Activated CD8-positive, alpha-beta memory T cell treated with anti-CD3 and anti-CD28 coated beads, Interleukin-2, amount 10 ng/mL, durations not matched to agents 7 days and 5 days (primary cell): ENCODE measurements at regions not wholly inside any gene's neighbourhood (a gene's known extent, or its start where the extent isn't known, plus 50 kb on each side); places are given as distances from the start of the nearest gene placed in this dataset.

ENCODE experiments used
- ATAC-seq: fragments of 150-1000 bp; cut with Tn5 transposase; one replicate; pipeline ENCODE4 v1.10.0; 2021; ENCODE audit warnings: moderate library complexity
- CTCF ChIA-PET: fragments of 350-600 bp; sonication (Branson Sonifier 250); formaldehyde crosslinking; loops from one replicate; lab custom pipeline; 2021; ENCODE audit warnings: antibody characterized with exemption; lab: Charles Lee
- DNase-seq: peaks from one replicate; pipeline ENCODE4 v3.0.0-alpha.2; 2020
- H3K27ac Mint-ChIP-seq: one replicate; pipeline ENCODE4 v1.8.0; 2021; ENCODE audit warnings: mild to moderate bottlenecking, mixed read lengths
- H3K27me3 Mint-ChIP-seq: one replicate; pipeline ENCODE4 v1.8.0; 2021; ENCODE audit warnings: mixed read lengths
- H3K36me3 Mint-ChIP-seq: one replicate; pipeline ENCODE4 v1.8.0; 2021; ENCODE audit warnings: mild to moderate bottlenecking, mixed read lengths
- H3K4me1 Mint-ChIP-seq: one replicate; pipeline ENCODE4 v1.8.0; 2021; ENCODE audit warnings: mixed read lengths
- H3K4me3 Mint-ChIP-seq: one replicate; pipeline ENCODE4 v1.8.0; 2021; ENCODE audit warnings: mild to moderate bottlenecking, moderate library complexity, mixed read lengths
- H3K9me3 Mint-ChIP-seq: one replicate; pipeline ENCODE4 v1.8.0; 2022; ENCODE audit warnings: low read depth, mixed read lengths

DNA sequence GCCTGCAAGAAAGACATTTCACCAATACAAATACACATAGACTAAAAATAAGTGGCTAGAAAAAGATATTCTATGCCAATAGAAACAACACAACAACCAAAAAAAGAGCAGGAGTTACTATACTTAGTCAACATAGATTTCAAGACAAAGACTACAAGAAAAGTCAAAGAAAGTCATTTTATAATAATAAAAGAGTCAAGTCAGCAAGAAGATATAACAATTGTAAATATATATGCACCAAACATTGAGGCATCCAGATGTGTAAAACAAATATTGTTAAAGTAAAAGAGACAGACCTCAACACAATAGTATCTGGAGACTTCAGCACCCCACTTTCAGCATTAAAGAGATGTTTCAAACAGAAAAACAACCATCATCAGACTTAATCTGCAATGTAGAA lies 104.6 kb downstream of the AMY1C start:
- ATAC-seq (no peak), DNase-seq (no peak)
- Mint-ChIP-seq H3K9me3 (peaks cover 19% of the 10 kb centered on the region), H3K27me3 (no peaks in the 10 kb centered on the region), H3K27ac (no peak overlapping the region), H3K4me3 (no peak overlapping the region), H3K4me1 (no peaks in the 10 kb centered on the region), H3K36me3 (no peaks in the 10 kb centered on the region)
- CTCF ChIA-PET, result no interaction called here

- H3K27me3 Mint-ChIP-seq, result no peaks in the 10 kb centered on the region
- no peak for ATAC-seq
- no peak for DNase-seq
- H3K9me3 Mint-ChIP-seq, result peaks cover 17% of the 10 kb centered on the region
- CTCF ChIA-PET, result no interaction called here
- H3K4me3 Mint-ChIP-seq, result no peak overlapping the region
- H3K4me1 Mint-ChIP-seq, result no peaks in the 10 kb centered on the region
- no peaks in the 10 kb centered on the region for H3K36me3 Mint-ChIP-seq
- H3K27ac Mint-ChIP-seq, result no peak overlapping the region
Observed at GRCh38 chr1:103859721-103860120, 110.0 kb downstream of the AMY1C start.

DNA sequence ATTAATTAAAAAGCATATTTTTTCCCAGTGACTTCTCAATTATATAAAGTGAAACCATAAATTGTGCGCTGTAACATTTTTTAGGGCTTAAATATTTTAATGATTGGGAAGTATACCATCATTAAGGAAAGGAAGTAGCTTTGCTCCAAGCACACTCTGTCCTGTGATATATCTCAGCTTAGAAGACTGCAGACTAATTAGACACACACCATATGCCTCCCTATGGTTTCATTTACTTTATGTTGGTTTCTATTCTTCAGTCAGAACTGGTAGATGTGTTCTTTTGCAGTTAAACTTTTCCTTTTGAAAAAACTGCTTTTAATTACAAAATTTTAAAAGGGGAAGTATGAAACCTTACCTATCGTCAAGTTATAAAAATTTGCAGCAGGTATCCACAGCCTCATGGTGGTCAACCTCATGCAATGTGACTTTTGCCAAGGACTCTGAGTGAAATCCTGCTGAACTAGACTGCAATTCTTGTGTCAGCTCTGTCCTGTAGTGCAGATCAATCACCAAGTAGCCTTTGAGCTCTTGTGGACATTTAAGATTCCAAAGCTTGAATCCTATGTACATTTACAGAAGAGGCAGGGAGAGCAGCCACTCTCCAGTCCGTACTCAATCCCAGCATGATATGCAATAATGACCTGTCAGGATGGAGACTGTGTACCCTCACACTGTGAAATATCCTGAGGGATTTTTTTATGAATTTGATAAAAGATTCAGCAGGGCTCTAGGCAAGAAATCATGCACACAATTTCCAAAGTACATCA lies 149.1 kb downstream of the AMY1C start:
- Mint-ChIP-seq H3K9me3 (peaks cover 10% of the 10 kb centered on the region), H3K4me1 (no peaks in the 10 kb centered on the region), H3K27me3 (no peaks in the 10 kb centered on the region), H3K4me3 (no peak overlapping the region), H3K36me3 (no peaks in the 10 kb centered on the region), H3K27ac (no peak overlapping the region)
- no peak for ATAC-seq
- no peak for DNase-seq
- CTCF ChIA-PET, result no interaction called here

GRCh38 chr1:103900005-103900404 lies 150.3 kb downstream of the AMY1C start:
- Mint-ChIP-seq H3K4me3 (no peak overlapping the region), H3K27ac (no peak overlapping the region), H3K9me3 (peaks cover 9% of the 10 kb centered on the region), H3K27me3 (no peaks in the 10 kb centered on the region), H3K36me3 (no peaks in the 10 kb centered on the region), H3K4me1 (no peaks in the 10 kb centered on the region)
- CTCF ChIA-PET, result no interaction called here
- DNase-seq (no peak), ATAC-seq (no peak)

- H3K4me3 Mint-ChIP-seq, result no peak overlapping the region
- H3K27me3 Mint-ChIP-seq, result no peaks in the 10 kb centered on the region
- no peaks in the 10 kb centered on the region for H3K4me1 Mint-ChIP-seq
- CTCF ChIA-PET, result no interaction called here
- H3K27ac Mint-ChIP-seq, result no peak overlapping the region
- no peaks in the 10 kb centered on the region for H3K36me3 Mint-ChIP-seq
- peaks cover 9% of the 10 kb centered on the region for H3K9me3 Mint-ChIP-seq
- ATAC-seq, result no peak
- no peak for DNase-seq
Observed at GRCh38 chr1:103901072-103901471, 151.4 kb downstream of the AMY1C start.

DNA sequence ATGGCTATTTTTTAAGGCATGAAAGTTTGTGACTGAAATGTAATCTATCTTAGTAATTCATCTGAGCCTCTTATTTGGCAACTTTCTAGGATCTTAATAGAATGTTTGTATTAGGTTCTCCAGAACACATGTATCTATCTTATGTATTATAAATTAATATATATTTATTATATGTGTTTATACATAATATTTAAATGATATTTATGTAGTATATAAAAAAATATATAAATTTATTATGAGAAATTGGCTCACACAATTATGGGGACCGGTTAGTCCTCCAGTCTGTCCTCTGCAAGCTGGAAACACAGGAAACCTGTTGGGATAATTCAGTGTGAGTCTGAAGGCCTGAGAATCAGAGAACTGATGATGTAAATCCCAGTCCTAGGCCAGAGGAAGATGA lies 155.7 kb downstream of the AMY1C start:
- Mint-ChIP-seq H3K27me3 (no peaks in the 10 kb centered on the region), H3K4me1 (no peaks in the 10 kb centered on the region), H3K9me3 (peaks cover 15% of the 10 kb centered on the region), H3K27ac (no peak overlapping the region), H3K4me3 (no peak overlapping the region), H3K36me3 (no peaks in the 10 kb centered on the region)
- DNase-seq, result no peak
- no peak for ATAC-seq
- CTCF ChIA-PET, result no interaction called here

DNA sequence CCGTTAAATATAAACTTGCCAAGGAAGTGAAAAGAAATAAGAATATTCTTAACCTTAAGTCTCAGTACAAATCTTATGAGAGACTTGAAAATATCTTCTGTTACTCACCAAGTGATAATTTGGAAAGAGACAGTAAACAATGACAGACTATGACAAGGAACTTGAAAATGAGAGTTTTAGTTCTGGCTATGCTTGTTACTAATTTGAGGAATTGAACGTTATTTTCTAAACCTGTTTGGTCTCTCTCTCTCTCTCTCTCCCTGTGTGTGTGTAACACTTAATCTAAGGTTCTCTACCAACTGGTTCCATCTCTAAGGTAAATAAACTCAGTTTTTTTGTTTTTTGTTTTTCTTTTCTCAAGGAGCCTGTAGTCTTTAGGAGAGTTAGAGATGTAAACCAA lies 161.8 kb downstream of the AMY1C start:
- H3K27ac Mint-ChIP-seq, result no peak overlapping the region
- ATAC-seq (no peak), DNase-seq (no peak)
- H3K4me3 Mint-ChIP-seq, result no peak overlapping the region
- no peaks in the 10 kb centered on the region for H3K27me3 Mint-ChIP-seq
- no peaks in the 10 kb centered on the region for H3K4me1 Mint-ChIP-seq
- H3K36me3 Mint-ChIP-seq, result no peaks in the 10 kb centered on the region
- H3K9me3 Mint-ChIP-seq, result peaks cover 6% of the 10 kb centered on the region
- CTCF ChIA-PET, result no interaction called here

- CTCF ChIA-PET, result no interaction called here
- Mint-ChIP-seq H3K27me3 (no peaks in the 10 kb centered on the region), H3K27ac (no peak overlapping the region), H3K4me3 (no peak overlapping the region), H3K36me3 (no peaks in the 10 kb centered on the region), H3K4me1 (no peaks in the 10 kb centered on the region), H3K9me3 (peaks cover 10% of the 10 kb centered on the region)
- ATAC-seq, result no peak
- no peak for DNase-seq
Observed at GRCh38 chr1:103917795-103918194, 168.1 kb downstream of the AMY1C start.

DNA sequence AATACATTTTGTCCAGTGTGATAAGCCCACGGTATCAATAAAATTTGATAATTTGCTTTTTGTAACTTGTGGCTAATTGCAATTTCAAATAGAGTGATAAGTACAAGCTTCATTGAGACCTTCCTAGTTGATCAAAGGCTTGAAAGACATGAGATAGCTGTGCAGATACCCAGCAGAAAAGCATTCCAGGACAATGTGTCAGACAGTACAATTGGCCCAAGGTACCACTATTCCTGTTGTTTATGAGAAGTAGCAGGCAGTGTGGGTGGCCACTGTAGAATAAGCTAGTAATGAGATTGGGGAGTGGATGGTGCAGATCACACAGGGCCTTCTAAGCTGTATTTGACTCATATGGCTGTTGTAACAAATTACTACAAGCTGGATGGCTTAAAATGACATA lies 182.2 kb downstream of the AMY1C start:
- Mint-ChIP-seq H3K9me3 (peaks cover 11% of the 10 kb centered on the region), H3K36me3 (no peaks in the 10 kb centered on the region), H3K4me3 (no peak overlapping the region), H3K27ac (no peak overlapping the region), H3K4me1 (no peaks in the 10 kb centered on the region), H3K27me3 (no peaks in the 10 kb centered on the region)
- DNase-seq, result no peak
- no peak for ATAC-seq
- CTCF ChIA-PET, result no interaction called here

GRCh38 chr1:103937763-103938357 lies 188.2 kb downstream of the AMY1C start:
- H3K4me3 Mint-ChIP-seq, result no peak overlapping the region
- H3K4me1 Mint-ChIP-seq, result no peaks in the 10 kb centered on the region
- peaks cover 4% of the 10 kb centered on the region for H3K9me3 Mint-ChIP-seq
- ATAC-seq (no peak), DNase-seq (no peak)
- H3K27me3 Mint-ChIP-seq, result no peaks in the 10 kb centered on the region
- CTCF ChIA-PET, result no interaction called here
- H3K36me3 Mint-ChIP-seq, result no peaks in the 10 kb centered on the region
- H3K27ac Mint-ChIP-seq, result no peak overlapping the region

DNA sequence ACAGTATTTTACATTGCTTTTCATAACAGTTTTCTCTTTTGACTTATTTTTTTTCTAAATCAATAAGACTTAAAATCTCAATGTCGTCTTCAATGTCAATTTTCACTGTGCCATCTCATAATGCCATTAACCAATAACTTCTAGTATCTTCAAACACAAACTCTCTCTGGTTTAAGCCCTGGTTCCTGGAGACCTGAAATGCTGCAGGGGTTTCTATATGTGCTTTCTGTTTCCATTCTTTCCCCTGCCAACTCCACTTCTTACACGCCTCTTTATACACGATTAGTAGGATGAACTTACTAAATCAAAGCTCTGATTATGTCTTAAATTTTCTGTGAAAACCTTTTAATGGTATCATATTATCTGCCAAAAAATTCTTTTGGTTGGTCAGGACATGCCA lies 191.4 kb downstream of the AMY1C start:
- Mint-ChIP-seq H3K9me3 (no peaks in the 10 kb centered on the region), H3K4me3 (no peak overlapping the region), H3K36me3 (no peaks in the 10 kb centered on the region), H3K27me3 (no peaks in the 10 kb centered on the region), H3K27ac (no peak overlapping the region), H3K4me1 (no peaks in the 10 kb centered on the region)
- CTCF ChIA-PET, result no interaction called here
- ATAC-seq (no peak), DNase-seq (no peak)

- H3K4me1 Mint-ChIP-seq, result no peaks in the 10 kb centered on the region
- H3K36me3 Mint-ChIP-seq, result no peaks in the 10 kb centered on the region
- ATAC-seq (no peak), DNase-seq (no peak)
- CTCF ChIA-PET, result no interaction called here
- no peaks in the 10 kb centered on the region for H3K27me3 Mint-ChIP-seq
- no peaks in the 10 kb centered on the region for H3K9me3 Mint-ChIP-seq
- H3K27ac Mint-ChIP-seq, result no peak overlapping the region
- H3K4me3 Mint-ChIP-seq, result no peak overlapping the region
Observed at GRCh38 chr1:103942029-103942428, 192.3 kb downstream of the AMY1C start.

DNA sequence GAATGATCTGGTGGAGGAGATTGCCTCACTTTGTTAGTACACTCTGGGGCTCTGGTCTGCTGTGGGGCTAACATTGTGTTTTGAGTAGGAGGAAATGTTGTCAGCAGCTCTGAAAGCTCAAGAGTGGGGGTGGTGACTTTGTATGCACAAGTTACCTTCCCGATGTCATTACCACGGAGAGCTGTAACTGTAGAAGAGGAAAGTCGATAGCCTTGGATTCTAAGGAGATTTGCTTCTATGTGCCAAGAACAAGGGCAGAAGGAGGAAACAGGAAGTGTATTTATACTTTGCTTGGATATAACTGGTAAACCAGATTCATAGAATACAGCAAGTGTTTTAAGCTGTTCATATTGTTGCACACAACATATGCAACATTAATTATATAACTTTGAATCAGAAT lies 196.1 kb downstream of the AMY1C start:
- CTCF ChIA-PET, result no interaction called here
- Mint-ChIP-seq H3K4me1 (no peaks in the 10 kb centered on the region), H3K9me3 (no peaks in the 10 kb centered on the region), H3K27ac (no peak overlapping the region), H3K36me3 (no peaks in the 10 kb centered on the region), H3K4me3 (no peak overlapping the region), H3K27me3 (no peaks in the 10 kb centered on the region)
- DNase-seq, result no peak
- ATAC-seq, result no peak

DNA sequence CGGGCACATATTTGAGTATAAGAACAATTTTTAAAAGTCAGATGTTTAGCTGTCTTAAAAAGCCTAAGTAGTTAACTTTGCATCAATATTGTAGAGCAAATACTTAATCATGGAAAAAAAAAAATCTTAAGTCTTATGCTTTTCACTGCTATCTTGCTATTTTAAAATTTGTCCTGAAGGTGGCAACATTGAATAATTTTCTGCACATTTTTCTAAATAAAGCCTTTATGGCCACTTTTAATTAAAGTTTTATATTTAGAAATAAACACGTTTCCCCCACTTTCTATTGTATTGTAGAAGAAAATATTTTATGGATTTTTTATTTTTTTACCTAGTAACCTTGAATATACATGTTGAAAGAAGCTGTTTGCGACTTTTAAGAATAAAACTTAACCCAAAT lies 198.8 kb downstream of the AMY1C start:
- no peak overlapping the region for H3K27ac Mint-ChIP-seq
- CTCF ChIA-PET, result no interaction called here
- H3K4me1 Mint-ChIP-seq, result no peaks in the 10 kb centered on the region
- H3K27me3 Mint-ChIP-seq, result no peaks in the 10 kb centered on the region
- no peak overlapping the region for H3K4me3 Mint-ChIP-seq
- no peaks in the 10 kb centered on the region for H3K36me3 Mint-ChIP-seq
- no peaks in the 10 kb centered on the region for H3K9me3 Mint-ChIP-seq
- ATAC-seq, result no peak
- DNase-seq, result no peak
